Fibroblast of lung (primary cell): ENCODE measurements at regions not wholly inside any gene's neighbourhood (a gene's known extent, or its start where the extent isn't known, plus 50 kb on each side); places are given as distances from the start of the nearest gene placed in this dataset.

ENCODE experiments used
- DNase-seq, 2 donors: peaks; one replicate each; pipeline versions ENCODE4 v3.0.0 to v3.0.0-alpha.2; 2010; ENCODE audit warnings: low read depth in 2 of 2
- H2AFZ ChIP-seq: 2 replicates; pipeline ENCODE4 v1.5.1; 2012; ENCODE audit warnings: low read length, control low read depth, inconsistent platforms
- H3K27ac ChIP-seq: 2 replicates; pipeline ENCODE4 v1.5.1; 2011; ENCODE audit warnings: low read length, control low read depth; ENCODE audit not compliant: insufficient read depth
- H3K27me3 ChIP-seq: 2 replicates; pipeline ENCODE4 v1.5.1; 2011; ENCODE audit warnings: mild to moderate bottlenecking, low read length; ENCODE audit not compliant: control insufficient read depth, insufficient read depth
- H3K36me3 ChIP-seq: 2 replicates; pipeline ENCODE4 v1.5.1; 2011; ENCODE audit warnings: low read length; ENCODE audit not compliant: control insufficient read depth, insufficient read depth
- H3K4me1 ChIP-seq: 2 replicates; pipeline ENCODE4 v1.5.1; 2011; ENCODE audit warnings: low read length; ENCODE audit not compliant: control insufficient read depth, insufficient read depth; ENCODE audit errors: extremely low read depth
- H3K4me2 ChIP-seq: 2 replicates; pipeline ENCODE4 v1.5.1; 2011; ENCODE audit warnings: low read length, control low read depth; ENCODE audit not compliant: insufficient read depth; ENCODE audit errors: extremely low read depth
- H3K4me3 ChIP-seq, 4 experiments: fragments of 200-600 bp in 1 of 4; sonication (generic) in 1 of 4; replicated peaks in 1 of 4; 2 replicates each; pipeline ENCODE4 v1.5.1; 2011 to 2016; ENCODE audit warnings: low read length in 4 of 4, low read depth in 3 of 4, mild to moderate bottlenecking in 3 of 4, control low read depth in 2 of 4, inconsistent platforms in 1 of 4, mixed read lengths in 1 of 4; ENCODE audit not compliant: insufficient read depth in 1 of 4; ENCODE audit errors: control extremely low read depth in 1 of 4
- H3K79me2 ChIP-seq: 2 replicates; pipeline ENCODE4 v1.5.1; 2012; ENCODE audit warnings: mild to moderate bottlenecking, low read length, inconsistent platforms; ENCODE audit not compliant: control insufficient read depth, insufficient read depth
- H3K9ac ChIP-seq: 2 replicates; pipeline ENCODE4 v1.5.1; 2011; ENCODE audit warnings: mild to moderate bottlenecking, low read length, control low read depth; ENCODE audit not compliant: insufficient read depth
- H3K9me3 ChIP-seq: 2 replicates; pipeline ENCODE4 v1.5.1; 2012; ENCODE audit warnings: low read depth, low read length; ENCODE audit not compliant: control insufficient read depth, insufficient read depth
- H4K20me1 ChIP-seq: 2 replicates; pipeline ENCODE4 v1.5.1; 2011; ENCODE audit warnings: low read length; ENCODE audit not compliant: control insufficient read depth, insufficient read depth; ENCODE audit errors: extremely low read depth
- CTCF ChIP-seq, 2 donors: IDR thresholded peaks in 1 of 2; conservative IDR thresholded peaks in 1 of 2; 1 replicate in 1 of 2; 2 replicates in 1 of 2; pipeline ENCODE4 v1.5.1; 2011 to 2012; ENCODE audit warnings: low read length in 2 of 2, control low read depth in 1 of 2, inconsistent platforms in 1 of 2, low read depth in 1 of 2, mild to moderate bottlenecking in 1 of 2
- EZH2 ChIP-seq: IDR thresholded peaks from 2 replicates; pipeline ENCODE4 v1.5.1; 2012; ENCODE audit warnings: low read length, control low read depth, mild to moderate bottlenecking; ENCODE audit errors: missing control alignments

DNA sequence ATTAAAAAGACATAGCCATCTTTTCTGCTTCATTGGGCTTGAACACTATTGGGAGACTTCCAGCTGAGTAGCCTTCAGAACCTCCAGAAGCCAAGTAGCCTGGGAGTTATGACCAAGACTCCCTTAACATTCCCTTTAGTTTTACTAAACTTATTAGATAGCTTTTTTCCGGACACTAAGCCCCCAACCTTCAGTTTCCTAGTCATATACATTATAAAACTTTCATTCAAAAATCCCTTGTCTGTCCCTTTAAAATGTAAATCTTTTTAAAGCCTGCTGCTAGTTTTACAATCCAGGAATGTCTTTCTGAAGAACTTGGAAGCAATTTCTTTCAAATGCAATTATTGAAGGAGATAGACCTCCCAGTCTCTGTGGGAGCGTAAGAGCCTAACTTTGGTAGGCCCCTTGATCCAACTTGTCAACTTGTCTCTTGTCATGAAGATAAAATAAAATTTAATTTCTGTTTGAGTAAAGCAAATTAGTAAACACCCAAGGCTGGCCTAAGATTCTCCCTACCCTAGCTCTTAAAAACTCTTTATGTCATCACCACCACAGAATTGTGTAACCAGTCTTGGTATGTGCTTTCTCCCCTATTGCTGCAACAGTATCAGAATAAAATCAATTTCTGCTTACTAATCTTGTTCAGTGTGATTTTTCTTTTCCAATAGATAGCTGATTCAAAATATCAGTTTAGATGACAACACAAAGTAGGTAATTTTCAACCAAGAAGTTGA, 796.2 kb downstream of the PLA2G4A start:
- Histone ChIP-seq H3K9ac (no peak overlapping the region), H3K4me1 (no peaks in the 10 kb centered on the region), H4K20me1 (no peaks in the 10 kb centered on the region), H3K36me3 (no peaks in the 10 kb centered on the region), H3K27ac (no peak overlapping the region), H3K9me3 (no peaks in the 10 kb centered on the region), H3K4me2 (no peak overlapping the region), H3K27me3 (no peaks in the 10 kb centered on the region), H2AFZ (no peak overlapping the region), H3K4me3 (no peak overlapping the region), H3K79me2 (no peaks in the 10 kb centered on the region)
- TF ChIP-seq CTCF (conservative IDR thresholded peaks at IDR 0.05 in 1 of 2, IDR thresholded peaks at IDR 0.05 in 1 of 2; ENCODE audit: low read depth in 1 of 2, low read length in 2 of 2) (no peak), EZH2 (no peak)
- DNase-seq = peak in 1 of 2 donors; percentile 58

GRCh38 chr1:187626056-187626455, 797.3 kb downstream of the PLA2G4A start:
- TF ChIP-seq EZH2 (no peak), CTCF (conservative IDR thresholded peaks at IDR 0.05 in 1 of 2, IDR thresholded peaks at IDR 0.05 in 1 of 2; ENCODE audit: low read depth in 1 of 2, low read length in 2 of 2) (no peak)
- Histone ChIP-seq H3K27ac (no peak overlapping the region), H3K79me2 (no peaks in the 10 kb centered on the region), H3K4me3 (no peak overlapping the region), H2AFZ (no peak overlapping the region), H3K36me3 (no peaks in the 10 kb centered on the region), H3K4me2 (no peak overlapping the region), H3K9ac (no peak overlapping the region), H3K9me3 (no peaks in the 10 kb centered on the region), H3K4me1 (no peaks in the 10 kb centered on the region), H3K27me3 (no peaks in the 10 kb centered on the region), H4K20me1 (no peaks in the 10 kb centered on the region)
- DNase-seq = no peak

GRCh38 chr1:187627516-187627915, 798.8 kb downstream of the PLA2G4A start:
- H3K4me3 ChIP-seq = no peak overlapping the region
- no peak for DNase-seq
- H3K9me3 ChIP-seq = no peaks in the 10 kb centered on the region
- H3K27me3 ChIP-seq = no peaks in the 10 kb centered on the region
- no peaks in the 10 kb centered on the region for H4K20me1 ChIP-seq
- no peaks in the 10 kb centered on the region for H3K4me1 ChIP-seq
- H3K9ac ChIP-seq = no peak overlapping the region
- H2AFZ ChIP-seq = no peak overlapping the region
- H3K79me2 ChIP-seq = no peaks in the 10 kb centered on the region
- TF ChIP-seq CTCF (conservative IDR thresholded peaks at IDR 0.05 in 1 of 2, IDR thresholded peaks at IDR 0.05 in 1 of 2; ENCODE audit: low read depth in 1 of 2, low read length in 2 of 2) = no peak
- TF ChIP-seq EZH2 = no peak
- no peak overlapping the region for H3K4me2 ChIP-seq
- H3K27ac ChIP-seq = no peak overlapping the region
- H3K36me3 ChIP-seq = no peaks in the 10 kb centered on the region
